K562 (cell line): ENCODE measurements at regions not wholly inside any gene's neighbourhood (a gene's known extent, or its start where the extent isn't known, plus 50 kb on each side); places are given as distances from the start of the nearest gene placed in this dataset.

Experiments
- BCOR ChIP-seq: fragments of 450-650 bp; IDR thresholded peaks from 2 replicates; pipeline ENCODE4 v1.6.1; 2016
- CHD4 ChIP-seq: fragments of 200-600 bp; sonication (generic); IDR thresholded peaks from 3 replicates; pipeline ENCODE4 v1.6.1; 2012; ENCODE audit warnings: low read depth, mild to moderate bottlenecking, mixed read lengths, low read length, inconsistent platforms; ENCODE audit not compliant: insufficient read depth, insufficient replicate concordance, poor library complexity, severe bottlenecking
- DPF2 ChIP-seq: fragments of 450-650 bp; IDR thresholded peaks from 2 replicates; pipeline ENCODE4 v1.6.1; 2016
- OTX1 ChIP-seq: fragments of 450-650 bp; formaldehyde crosslinking; IDR thresholded peaks from 2 replicates; pipeline ENCODE4 v1.4.0; 2022; ENCODE audit warnings: mild to moderate bottlenecking
- PKNOX1 ChIP-seq: fragments of 450-650 bp; IDR thresholded peaks from 2 replicates; pipeline ENCODE4 v1.6.1; 2016
- THAP7 ChIP-seq: fragments of 250-450 bp; sonication (Bioruptor Pico); IDR thresholded peaks from 2 replicates; pipeline ENCODE4 v1.5.0; 2021
- TF ChIP-seq, protein P1 (sequence below), 2 experiments: IDR thresholded peaks; 2 replicates each; pipeline ENCODE4 v1.6.1; 2012; ENCODE audit warnings: improper control_type of control experiment in 2 of 2, low read depth in 2 of 2, low read length in 2 of 2, borderline replicate concordance in 1 of 2

DNA sequence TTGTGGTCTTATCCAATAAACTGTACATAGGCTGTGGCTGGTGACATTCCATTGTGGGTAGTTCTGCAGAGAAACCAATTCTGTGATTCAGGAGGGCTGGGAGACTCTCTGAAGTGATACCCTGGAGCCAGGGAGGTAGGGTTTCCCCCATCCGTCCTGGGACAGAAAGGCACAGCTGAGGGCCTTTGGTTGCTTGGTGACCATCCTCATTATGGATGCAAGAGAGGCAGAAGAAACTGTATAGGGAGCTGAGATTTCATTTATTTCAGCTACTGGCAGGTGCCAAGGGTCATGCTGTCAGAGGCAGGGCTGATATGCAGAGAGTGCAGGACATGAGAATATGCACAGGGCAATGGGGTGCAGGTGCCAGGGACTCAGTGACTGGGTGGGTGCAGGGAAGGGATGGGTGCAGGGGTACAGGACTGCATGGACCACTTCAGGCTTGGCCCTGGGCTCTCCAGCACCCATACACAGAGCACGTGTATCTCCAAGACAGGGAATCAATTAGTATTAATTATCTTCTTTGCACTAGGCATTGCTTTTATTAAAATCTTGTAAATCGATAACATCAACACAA is 236.5 kb downstream of the ICE1 start (continued):
- TF ChIP-seq, protein P1, sequence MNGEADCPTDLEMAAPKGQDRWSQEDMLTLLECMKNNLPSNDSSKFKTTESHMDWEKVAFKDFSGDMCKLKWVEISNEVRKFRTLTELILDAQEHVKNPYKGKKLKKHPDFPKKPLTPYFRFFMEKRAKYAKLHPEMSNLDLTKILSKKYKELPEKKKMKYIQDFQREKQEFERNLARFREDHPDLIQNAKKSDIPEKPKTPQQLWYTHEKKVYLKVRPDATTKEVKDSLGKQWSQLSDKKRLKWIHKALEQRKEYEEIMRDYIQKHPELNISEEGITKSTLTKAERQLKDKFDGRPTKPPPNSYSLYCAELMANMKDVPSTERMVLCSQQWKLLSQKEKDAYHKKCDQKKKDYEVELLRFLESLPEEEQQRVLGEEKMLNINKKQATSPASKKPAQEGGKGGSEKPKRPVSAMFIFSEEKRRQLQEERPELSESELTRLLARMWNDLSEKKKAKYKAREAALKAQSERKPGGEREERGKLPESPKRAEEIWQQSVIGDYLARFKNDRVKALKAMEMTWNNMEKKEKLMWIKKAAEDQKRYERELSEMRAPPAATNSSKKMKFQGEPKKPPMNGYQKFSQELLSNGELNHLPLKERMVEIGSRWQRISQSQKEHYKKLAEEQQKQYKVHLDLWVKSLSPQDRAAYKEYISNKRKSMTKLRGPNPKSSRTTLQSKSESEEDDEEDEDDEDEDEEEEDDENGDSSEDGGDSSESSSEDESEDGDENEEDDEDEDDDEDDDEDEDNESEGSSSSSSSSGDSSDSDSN (IDR thresholded peaks at IDR 0.05; ENCODE audit: borderline replicate concordance in 1 of 2, low read depth in 2 of 2, low read length in 2 of 2): no peak
- no peak for TF ChIP-seq DPF2
- no peak for TF ChIP-seq THAP7 (CRISPR knock-in tag)
- TF ChIP-seq CHD4: no peak
- TF ChIP-seq PKNOX1: no peak
- no peak for TF ChIP-seq OTX1
- no peak for TF ChIP-seq BCOR
